CD4-positive, alpha-beta T cell (primary cell): ENCODE measurements at regions not wholly inside any gene's neighbourhood (a gene's known extent, or its start where the extent isn't known, plus 50 kb on each side); places are given as distances from the start of the nearest gene placed in this dataset.

Experiments
- ATAC-seq: fragments of 200-7000 bp; cut with Tn5 transposase; one replicate; pipeline ENCODE4 v1.10.0; 2022; ENCODE audit warnings: mild to moderate bottlenecking; ENCODE audit not compliant: poor library complexity
- CTCF ChIA-PET: fragments of 350-600 bp; sonication (Branson Sonifier 250); formaldehyde crosslinking; loops from one replicate; lab custom pipeline; 2021; ENCODE audit warnings: antibody characterized with exemption, inconsistent platforms; lab: Charles Lee
- POLR2A ChIA-PET: fragments of 350-600 bp; sonication (Branson Sonifier 250); formaldehyde crosslinking; loops from one replicate; lab custom pipeline; 2021; ENCODE audit warnings: antibody characterized with exemption, inconsistent platforms; lab: Charles Lee
- DNase-seq, 14 experiments: peaks; one replicate each; pipeline ENCODE4 v3.0.0-alpha.2; 2013 to 2020; ENCODE audit warnings: mixed read lengths in 2 of 14
- H3K27ac ChIP-seq, 2 donors: one replicate each; pipeline versions ENCODE4 v1.5.1 to v1.7.0; 2013; ENCODE audit warnings: low read length in 2 of 2, low read depth in 1 of 2, mild to moderate bottlenecking in 1 of 2
- H3K27me3 ChIP-seq, 2 experiments: 1 replicate in 1 of 2; 2 replicates in 1 of 2; pipeline versions ENCODE4 v1.6.1 to v1.7.0; 2013; ENCODE audit warnings: low read length in 2 of 2, control low read depth in 1 of 2, mild to moderate bottlenecking in 1 of 2, moderate library complexity in 1 of 2; ENCODE audit not compliant: insufficient read depth in 2 of 2, control insufficient read depth in 1 of 2
- H3K36me3 ChIP-seq: one replicate; pipeline ENCODE4 v1.6.1; 2013; ENCODE audit warnings: low read length, control low read depth; ENCODE audit not compliant: insufficient read depth
- H3K4me1 ChIP-seq: one replicate; pipeline ENCODE4 v1.6.1; 2013; ENCODE audit warnings: low read length, control low read depth; ENCODE audit not compliant: insufficient read depth
- H3K4me3 ChIP-seq: one replicate; pipeline ENCODE4 v1.5.1; 2013; ENCODE audit warnings: mild to moderate bottlenecking, low read length, moderate library complexity
- H3K9me3 ChIP-seq, 2 experiments: 1 replicate in 1 of 2; 2 replicates in 1 of 2; pipeline versions ENCODE4 v1.6.1 to v1.7.0; 2013; ENCODE audit warnings: low read length in 2 of 2, mild to moderate bottlenecking in 2 of 2, control low read depth in 1 of 2, moderate library complexity in 1 of 2; ENCODE audit not compliant: control insufficient read depth in 1 of 2, insufficient read depth in 1 of 2
- H3K27ac Mint-ChIP-seq: one replicate; pipeline ENCODE4 v1.8.0; 2020; ENCODE audit warnings: mixed read lengths
- H3K27me3 Mint-ChIP-seq: one replicate; pipeline ENCODE4 v1.8.0; 2021; ENCODE audit warnings: mixed read lengths
- H3K36me3 Mint-ChIP-seq: one replicate; pipeline ENCODE4 v1.8.0; 2021; ENCODE audit warnings: low read depth, mixed read lengths
- H3K4me1 Mint-ChIP-seq: one replicate; pipeline ENCODE4 v1.8.0; 2021; ENCODE audit warnings: low read depth, mixed read lengths
- H3K4me3 Mint-ChIP-seq: one replicate; pipeline ENCODE4 v1.8.0; 2020; ENCODE audit warnings: mild to moderate bottlenecking, mixed read lengths
- H3K9me3 Mint-ChIP-seq: one replicate; pipeline ENCODE4 v1.8.0; 2020; ENCODE audit warnings: mixed read lengths
- CTCF ChIP-seq: fragments of 200-600 bp; IDR thresholded peaks from one replicate; pipeline ENCODE4 v1.8.0; 2022; ENCODE audit warnings: antibody characterized with exemption, mild to moderate bottlenecking
- intact Hi-C, 2 experiments: fragments of 100-400 bp; cut with DNase I in 1 of 2; cut with micrococcal nuclease in 1 of 2; formaldehyde crosslinking; loops; one replicate each; pipeline versions ENCODE4 v1.15.1 to v1.9.0; 2023 to 2025; cut with DNase I, micrococcal nuclease

- Histone ChIP-seq H3K9me3 (peaks cover 0 to 23% of the 10 kb centered on the region in 2 experiments), H3K27ac (no peak overlapping the region), H3K27me3 (no peaks in the 10 kb centered on the region), H3K4me3 (no peak overlapping the region), H3K36me3 (no peaks in the 10 kb centered on the region), H3K4me1 (no peaks in the 10 kb centered on the region)
- Mint-ChIP-seq H3K27me3 (no peaks in the 10 kb centered on the region), H3K4me1 (no peaks in the 10 kb centered on the region), H3K27ac (no peak overlapping the region), H3K4me3 (no peak overlapping the region), H3K36me3 (peaks cover 9% of the 10 kb centered on the region), H3K9me3 (peaks cover 19% of the 10 kb centered on the region)
- ChIA-PET CTCF (no interaction called here), POLR2A (no interaction called here)
- no peak for DNase-seq
- ATAC-seq: no peak
- intact Hi-C loops: no loop called here
- TF ChIP-seq CTCF: no peak
Observed at GRCh38 chr3:72223628-72224027, 438.7 kb upstream of the PROK2 start.

- DNase-seq: no peak
- no peaks in the 10 kb centered on the region for H3K4me1 Mint-ChIP-seq
Observed at GRCh38 chr3:72223116-72223515, 438.2 kb upstream of the PROK2 start.

GRCh38 chr3:72222410-72222809 lies 437.5 kb upstream of the PROK2 start:
- no peak overlapping the region for H3K27ac Mint-ChIP-seq
- H3K36me3 ChIP-seq: no peaks in the 10 kb centered on the region
- H3K27me3 ChIP-seq: no peaks in the 10 kb centered on the region
- H3K9me3 Mint-ChIP-seq: peaks cover 19% of the 10 kb centered on the region
- CTCF ChIA-PET: no interaction called here
- H3K4me3 ChIP-seq: no peak overlapping the region
- TF ChIP-seq CTCF: no peak
- H3K4me1 ChIP-seq: no peaks in the 10 kb centered on the region
- H3K4me3 Mint-ChIP-seq: no peak overlapping the region
- H3K9me3 ChIP-seq: peaks cover 0 to 23% of the 10 kb centered on the region in 2 experiments
- peaks cover 9% of the 10 kb centered on the region for H3K36me3 Mint-ChIP-seq
- ATAC-seq: no peak
- intact Hi-C loops: no loop called here
- H3K27ac ChIP-seq: no peak overlapping the region
- POLR2A ChIA-PET: no interaction called here
- no peaks in the 10 kb centered on the region for H3K27me3 Mint-ChIP-seq
- no peak for DNase-seq
- H3K4me1 Mint-ChIP-seq: no peaks in the 10 kb centered on the region

More at GRCh38 chr3:72223116-72223515, 438.2 kb upstream of the PROK2 start:
- CTCF ChIA-PET: no interaction called here
- Mint-ChIP-seq H3K9me3 (peaks cover 19% of the 10 kb centered on the region), H3K27me3 (no peaks in the 10 kb centered on the region), H3K4me3 (no peak overlapping the region), H3K36me3 (peaks cover 9% of the 10 kb centered on the region), H3K27ac (no peak overlapping the region)
- Histone ChIP-seq H3K4me1 (no peaks in the 10 kb centered on the region), H3K4me3 (no peak overlapping the region), H3K36me3 (no peaks in the 10 kb centered on the region), H3K9me3 (peaks cover 0 to 23% of the 10 kb centered on the region in 2 experiments), H3K27ac (no peak overlapping the region), H3K27me3 (no peaks in the 10 kb centered on the region)
- POLR2A ChIA-PET: no interaction called here
- TF ChIP-seq CTCF: no peak
- no peak for ATAC-seq
- intact Hi-C loops: no loop called here
